H9 (cell line): ENCODE measurements at regions not wholly inside any gene's neighbourhood (a gene's known extent, or its start where the extent isn't known, plus 50 kb on each side); places are given as distances from the start of the nearest gene placed in this dataset.
"Not testable (repeated sequence)": the region's sequence is repeated elsewhere in the genome, so short reads cannot be mapped to it uniquely, and the experiment has no call there.

Experiments
- DNase-seq: peaks from one replicate; pipeline ENCODE4 v3.0.0-alpha.2; 2017
- H2AFZ ChIP-seq: one replicate; pipeline ENCODE4 v1.6.1; 2013; ENCODE audit warnings: mild to moderate bottlenecking, low read length, control low read depth, moderate library complexity
- H2AK5ac ChIP-seq: 2 replicates; pipeline ENCODE4 v1.6.1; 2013; ENCODE audit warnings: low read length, control low read depth, mixed read lengths; ENCODE audit not compliant: insufficient read length
- H2BK120ac ChIP-seq: one replicate; pipeline ENCODE4 v1.6.1; 2013; ENCODE audit warnings: low read depth, mild to moderate bottlenecking, low read length, control low read depth, inconsistent platforms; ENCODE audit not compliant: poor library complexity, severe bottlenecking
- H2BK12ac ChIP-seq: 2 replicates; pipeline ENCODE4 v1.6.1; 2013; ENCODE audit warnings: low read length, control low read depth, mixed read lengths, low read depth; ENCODE audit not compliant: insufficient read length
- H2BK15ac ChIP-seq: 2 replicates; pipeline ENCODE4 v1.6.1; 2013; ENCODE audit warnings: low read depth, low read length, control low read depth
- H2BK20ac ChIP-seq: one replicate; pipeline ENCODE4 v1.6.1; 2013; ENCODE audit warnings: low read depth, mild to moderate bottlenecking, low read length, control low read depth, inconsistent platforms; ENCODE audit not compliant: poor library complexity, severe bottlenecking
- H2BK5ac ChIP-seq: 2 replicates; pipeline ENCODE4 v1.6.1; 2013; ENCODE audit warnings: low read length, control low read depth, mixed read lengths; ENCODE audit not compliant: insufficient read length
- H3K14ac ChIP-seq: 2 replicates; pipeline ENCODE4 v1.6.1; 2013; ENCODE audit warnings: low read length, control low read depth; ENCODE audit not compliant: insufficient read depth
- H3K18ac ChIP-seq: 2 replicates; pipeline ENCODE4 v1.6.1; 2013; ENCODE audit warnings: low read depth, mild to moderate bottlenecking, mixed read lengths, low read length, control low read depth; ENCODE audit not compliant: insufficient read length
- H3K23ac ChIP-seq: 2 replicates; pipeline ENCODE4 v1.6.1; 2013; ENCODE audit warnings: low read length, control low read depth, mixed read lengths, low read depth; ENCODE audit not compliant: insufficient read length
- H3K23me2 ChIP-seq: 2 replicates; pipeline ENCODE4 v1.6.1; 2013; ENCODE audit warnings: low read depth, mild to moderate bottlenecking, mixed read lengths, low read length, control low read depth; ENCODE audit not compliant: insufficient read length, poor library complexity, severe bottlenecking
- H3K27ac ChIP-seq: 2 replicates; pipeline ENCODE4 v1.5.1; 2013; ENCODE audit warnings: low read length, control low read depth, mixed read lengths, low read depth; ENCODE audit not compliant: insufficient read length
- H3K27me3 ChIP-seq: 2 replicates; pipeline ENCODE4 v1.6.1; 2013; ENCODE audit warnings: low read length, control low read depth, inconsistent platforms; ENCODE audit not compliant: insufficient read depth
- H3K4ac ChIP-seq: 2 replicates; pipeline ENCODE4 v1.6.1; 2013; ENCODE audit warnings: low read depth, mild to moderate bottlenecking, control low read depth, inconsistent platforms, low read length, moderate library complexity
- H3K4me1 ChIP-seq: 2 replicates; pipeline ENCODE4 v1.6.1; 2013; ENCODE audit warnings: low read length, control low read depth, inconsistent platforms; ENCODE audit not compliant: insufficient read depth
- H3K4me2 ChIP-seq: 2 replicates; pipeline ENCODE4 v1.6.1; 2013; ENCODE audit warnings: low read length, control low read depth, mixed read lengths; ENCODE audit not compliant: insufficient read length, insufficient read depth
- H3K56ac ChIP-seq: 2 replicates; pipeline ENCODE4 v1.6.1; 2013; ENCODE audit warnings: low read depth, mild to moderate bottlenecking, mixed read lengths, low read length, control low read depth; ENCODE audit not compliant: insufficient read length
- H3K79me1 ChIP-seq: 2 replicates; pipeline ENCODE4 v1.6.1; 2013; ENCODE audit warnings: low read depth, mild to moderate bottlenecking, moderate library complexity, low read length, control low read depth, inconsistent platforms; ENCODE audit not compliant: insufficient read depth, poor library complexity, severe bottlenecking
- H3K79me2 ChIP-seq: 2 replicates; pipeline ENCODE4 v1.6.1; 2013; ENCODE audit warnings: low read length, control low read depth, inconsistent platforms; ENCODE audit not compliant: insufficient read depth
- H3K9ac ChIP-seq: 2 replicates; pipeline ENCODE4 v1.6.1; 2013; ENCODE audit warnings: low read length, control low read depth, mixed read lengths; ENCODE audit not compliant: insufficient read length; ENCODE audit errors: extremely low read depth
- H3K9me3 ChIP-seq: one replicate; pipeline ENCODE4 v1.6.1; 2013; ENCODE audit warnings: low read depth, low read length, inconsistent platforms; ENCODE audit not compliant: control insufficient read depth
- H3T11ph ChIP-seq: one replicate; pipeline ENCODE4 v1.6.1; 2013; ENCODE audit warnings: mild to moderate bottlenecking, low read length, control low read depth, inconsistent platforms
- H4K20me1 ChIP-seq: one replicate; pipeline ENCODE4 v1.6.1; 2013; ENCODE audit not compliant: control insufficient read depth, insufficient read length, insufficient read depth
- H4K5ac ChIP-seq: 2 replicates; pipeline ENCODE4 v1.6.1; 2013; ENCODE audit warnings: low read depth, mild to moderate bottlenecking, mixed read lengths, low read length, control low read depth; ENCODE audit not compliant: insufficient read length
- H4K8ac ChIP-seq: replicated peaks from 2 replicates; pipeline ENCODE4 v1.6.1; 2013; ENCODE audit warnings: low read length, control low read depth, mixed read lengths, low read depth; ENCODE audit not compliant: insufficient read length
- H4K91ac ChIP-seq: 2 replicates; pipeline ENCODE4 v1.6.1; 2013; ENCODE audit warnings: low read depth, mild to moderate bottlenecking, moderate library complexity, mixed read lengths, low read length, control low read depth; ENCODE audit not compliant: insufficient read length
- H3K27ac Mint-ChIP-seq, 3 experiments: 2 replicates in 2 of 3; 3 replicates in 1 of 3; pipeline ENCODE4 v1.8.0; 2020 to 2021; ENCODE audit warnings: mixed read lengths in 3 of 3, mild to moderate bottlenecking in 1 of 3, moderate library complexity in 1 of 3
- H3K27me3 Mint-ChIP-seq: 2 replicates; pipeline ENCODE4 v1.8.0; 2021; ENCODE audit warnings: low read depth, mild to moderate bottlenecking, moderate library complexity, mixed read lengths
- H3K36me3 Mint-ChIP-seq, 3 experiments: 2 replicates in 2 of 3; 3 replicates in 1 of 3; pipeline ENCODE4 v1.8.0; 2020 to 2021; ENCODE audit warnings: low read depth in 3 of 3, mixed read lengths in 3 of 3; ENCODE audit not compliant: insufficient read depth in 1 of 3
- H3K4me1 Mint-ChIP-seq, 2 experiments: 2 replicates each; pipeline ENCODE4 v1.8.0; 2020; ENCODE audit warnings: mixed read lengths in 2 of 2
- H3K4me3 Mint-ChIP-seq, 2 experiments: 2 replicates in 1 of 2; 3 replicates in 1 of 2; pipeline ENCODE4 v1.8.0; 2020 to 2021; ENCODE audit warnings: mild to moderate bottlenecking in 2 of 2, mixed read lengths in 2 of 2, moderate library complexity in 1 of 2
- H3K9me3 Mint-ChIP-seq, 2 experiments: 2 replicates in 1 of 2; 3 replicates in 1 of 2; pipeline ENCODE4 v1.8.0; 2020; ENCODE audit warnings: mild to moderate bottlenecking in 2 of 2, mixed read lengths in 2 of 2, moderate library complexity in 1 of 2
- WGBS: extraction: QIAGEN DNeasy Blood & Tissue Kit; methylation state at CpG from one replicate; pipeline ENCODE4 v1.1.7; 2013; ENCODE audit warnings: missing lambda C conversion rate, low lambda C conversion rate, mixed read lengths; ENCODE audit not compliant: insufficient read length; ENCODE audit errors: extremely low coverage; 5-methylcytosine and 5-hydroxymethylcytosine counted together

- H3K27me3 Mint-ChIP-seq, H2AK5ac ChIP-seq, H3K4me1 ChIP-seq, H2AFZ ChIP-seq, H3K9me3 ChIP-seq, H3K27ac ChIP-seq, H3K14ac ChIP-seq, H3K27ac Mint-ChIP-seq, H3K23me2 ChIP-seq, H3K23ac ChIP-seq, H2BK20ac ChIP-seq, H3K27me3 ChIP-seq, H3K9me3 Mint-ChIP-seq, H3K36me3 Mint-ChIP-seq, H3K9ac ChIP-seq, H3K4ac ChIP-seq, H3K18ac ChIP-seq, H3K79me2 ChIP-seq, H2BK120ac ChIP-seq, H3K79me1 ChIP-seq, H3K4me1 Mint-ChIP-seq, H3K56ac ChIP-seq, H4K8ac ChIP-seq, H3T11ph ChIP-seq, DNase-seq, H4K91ac ChIP-seq, H2BK5ac ChIP-seq, H2BK12ac ChIP-seq, H2BK15ac ChIP-seq, H4K5ac ChIP-seq, H4K20me1 ChIP-seq, H3K4me3 Mint-ChIP-seq, H3K4me2 ChIP-seq: not testable (repeated sequence)
- whole genome bisulfite sequencing: no CpG with 5 or more reads among the region's 2 CpGs
Observed at GRCh38 chr15:21979960-21980359, 100.4 kb upstream of the OR4M2 start.

DNA sequence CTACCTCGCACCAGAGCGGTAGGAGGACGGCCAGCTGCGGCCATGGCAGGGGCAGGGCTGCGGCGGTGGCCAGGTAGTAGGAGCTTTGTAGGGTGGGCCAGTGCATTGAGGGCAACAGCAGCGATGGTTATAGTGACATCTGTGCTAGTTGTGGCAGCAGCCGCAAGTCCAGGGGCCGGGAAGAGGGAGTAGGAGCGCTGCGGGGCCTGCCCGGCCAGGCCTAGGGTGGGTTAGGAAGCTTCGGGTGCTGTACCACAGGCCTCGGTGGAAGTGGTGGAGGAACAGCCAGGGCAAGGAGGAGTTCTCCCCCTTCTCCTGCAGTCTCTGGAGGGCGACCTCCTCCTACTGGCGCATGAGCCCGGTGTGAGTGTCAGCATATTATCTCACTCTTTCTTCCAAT, 76.2 kb upstream of the POTEB start:
- not testable (repeated sequence) for H4K5ac ChIP-seq, H3K27ac Mint-ChIP-seq, H3K9me3 ChIP-seq, H3K9me3 Mint-ChIP-seq, H3K4me1 Mint-ChIP-seq, H2BK15ac ChIP-seq, H3K56ac ChIP-seq, H3K23me2 ChIP-seq, H2BK20ac ChIP-seq, H3K79me2 ChIP-seq, H3T11ph ChIP-seq, H3K9ac ChIP-seq, H3K27ac ChIP-seq, H4K8ac ChIP-seq, H2AFZ ChIP-seq, H3K18ac ChIP-seq, H3K4me2 ChIP-seq, H3K14ac ChIP-seq, H3K23ac ChIP-seq, H2BK120ac ChIP-seq, H2BK12ac ChIP-seq, H3K4me3 Mint-ChIP-seq, H3K79me1 ChIP-seq, H3K27me3 Mint-ChIP-seq, H3K4me1 ChIP-seq, H2BK5ac ChIP-seq, H3K27me3 ChIP-seq, H2AK5ac ChIP-seq, H4K91ac ChIP-seq, H4K20me1 ChIP-seq, H3K36me3 Mint-ChIP-seq, H3K4ac ChIP-seq
- no CpG with 5 or more reads among the region's 17 CpGs for WGBS
- peak; percentile 0 for DNase-seq

GRCh38 chr15:21940302-21940701, 62.8 kb upstream of the POTEB start:
- H2BK5ac ChIP-seq, H3K4me1 ChIP-seq, H3K56ac ChIP-seq, H4K20me1 ChIP-seq, H4K8ac ChIP-seq, H3K4me3 Mint-ChIP-seq, H3K9me3 ChIP-seq, H3K23me2 ChIP-seq, H3K4me2 ChIP-seq, H3K36me3 Mint-ChIP-seq, H2BK15ac ChIP-seq, H3K4me1 Mint-ChIP-seq, H3K27ac ChIP-seq, H2BK120ac ChIP-seq, H3K23ac ChIP-seq, H3K27me3 Mint-ChIP-seq, H3K18ac ChIP-seq, DNase-seq, H3K27me3 ChIP-seq, H3T11ph ChIP-seq, H3K79me1 ChIP-seq, H3K27ac Mint-ChIP-seq, H4K5ac ChIP-seq, H3K14ac ChIP-seq, H2AK5ac ChIP-seq, H3K9ac ChIP-seq, H3K4ac ChIP-seq, H2BK12ac ChIP-seq, H3K9me3 Mint-ChIP-seq, H2BK20ac ChIP-seq, H4K91ac ChIP-seq, H3K79me2 ChIP-seq, H2AFZ ChIP-seq: not testable (repeated sequence)
- WGBS: no CpG with 5 or more reads among the region's 2 CpGs
